ENCODE measurements at regions not wholly inside any gene's neighbourhood (a gene's known extent, or its start where the extent isn't known, plus 50 kb on each side); places are given as distances from the start of the nearest gene placed in this dataset.
A peak's percentile ranks its signal among the peaks of the same experiment; 100 is the strongest.

- Mint-ChIP-seq H3K27ac (peak overlapping the region in 2 of 6 donors; percentile 36 to 73), H3K9me3 (no peaks in the 10 kb centered on the region), H3K27me3 (no peaks in the 10 kb centered on the region), H3K36me3 (peaks cover under 1 to 17% of the 10 kb centered on the region in 2 donors), H3K4me3 (no peak overlapping the region), H3K4me1 (no peaks in the 10 kb centered on the region)
- ATAC-seq (ENCODE audit: low read depth in 2 of 2) (no peak), DNase-seq (no peak)
Observed at GRCh38 chr22:26800858-26801257, 143.5 kb downstream of the MIAT start.

- Mint-ChIP-seq H3K4me3 (no peak overlapping the region), H3K36me3 (peaks cover 0 to 14% of the 10 kb centered on the region in 2 donors), H3K27ac (no peak overlapping the region), H3K9me3 (no peaks in the 10 kb centered on the region), H3K27me3 (no peaks in the 10 kb centered on the region), H3K4me1 (no peaks in the 10 kb centered on the region)
- DNase-seq (no peak), ATAC-seq (ENCODE audit: low read depth in 2 of 2) (no peak)
Observed at GRCh38 chr22:26801449-26801848, 144.1 kb downstream of the MIAT start.

GRCh38 chr22:26804315-26804714 lies 146.9 kb downstream of the MIAT start:
- no peak for ATAC-seq (ENCODE audit: low read depth in 2 of 2)
- H3K9me3 Mint-ChIP-seq = peaks cover 0 to 4% (median 0%) of the 10 kb centered on the region in 7 donors
- no peaks in the 10 kb centered on the region for H3K27me3 Mint-ChIP-seq
- H3K36me3 Mint-ChIP-seq = peaks cover 0 to 8% of the 10 kb centered on the region in 2 donors
- no peaks in the 10 kb centered on the region for H3K4me1 Mint-ChIP-seq
- no peak for DNase-seq
- H3K27ac Mint-ChIP-seq = no peak overlapping the region
- H3K4me3 Mint-ChIP-seq = no peak overlapping the region

- DNase-seq (no peak), ATAC-seq (ENCODE audit: low read depth in 2 of 2) (no peak)
- Mint-ChIP-seq H3K27ac (no peak overlapping the region), H3K4me3 (peak overlapping the region in 1 of 8 donors; percentile 3), H3K36me3 (peaks cover 0 to 8% of the 10 kb centered on the region in 2 donors), H3K4me1 (no peaks in the 10 kb centered on the region), H3K9me3 (peaks cover 0 to 4% (median 0%) of the 10 kb centered on the region in 7 donors), H3K27me3 (no peaks in the 10 kb centered on the region)
Observed at GRCh38 chr22:26804911-26805539, 147.6 kb downstream of the MIAT start.

GRCh38 chr22:26806445-26807175 lies 149.2 kb downstream of the MIAT start:
- Mint-ChIP-seq H3K27me3 (no peaks in the 10 kb centered on the region), H3K36me3 (peaks cover 0 to under 1% of the 10 kb centered on the region in 2 donors), H3K4me3 (no peak overlapping the region), H3K9me3 (peaks cover 0 to 4% (median 0%) of the 10 kb centered on the region in 7 donors), H3K27ac (no peak overlapping the region), H3K4me1 (no peaks in the 10 kb centered on the region)
- no peak for DNase-seq
- no peak for ATAC-seq (ENCODE audit: low read depth in 2 of 2)

- H3K36me3 Mint-ChIP-seq = no peaks in the 10 kb centered on the region
Observed at GRCh38 chr22:26811647-26811992, 154.2 kb downstream of the MIAT start.

GRCh38 chr22:26812731-26813130 lies 155.3 kb downstream of the MIAT start:
- ATAC-seq (ENCODE audit: low read depth in 2 of 2) = no peak
- Mint-ChIP-seq H3K9me3 (peaks cover 4 to 9% (median 7%) of the 10 kb centered on the region in 7 donors), H3K27me3 (no peaks in the 10 kb centered on the region)

More at GRCh38 chr22:26811647-26811992, 154.2 kb downstream of the MIAT start:
- H3K4me3 Mint-ChIP-seq = no peak overlapping the region
- H3K9me3 Mint-ChIP-seq = peaks cover 0 to 8% (median 2%) of the 10 kb centered on the region in 7 donors
- H3K27me3 Mint-ChIP-seq = no peaks in the 10 kb centered on the region
- no peak for ATAC-seq (ENCODE audit: low read depth in 2 of 2)
- DNase-seq = no peak
- H3K27ac Mint-ChIP-seq = no peak overlapping the region
- H3K4me1 Mint-ChIP-seq = no peaks in the 10 kb centered on the region

GRCh38 chr22:26816726-26817125 lies 159.3 kb downstream of the MIAT start:
- no peak overlapping the region for H3K4me3 Mint-ChIP-seq
- no peak for ATAC-seq (ENCODE audit: low read depth in 2 of 2)
- peaks cover 12 to 19% of the 10 kb centered on the region in 2 donors for H3K36me3 Mint-ChIP-seq
- DNase-seq = no peak
- H3K27ac Mint-ChIP-seq = no peak overlapping the region
- H3K9me3 Mint-ChIP-seq = peaks cover 6 to 25% (median 11%) of the 10 kb centered on the region in 7 donors
- H3K4me1 Mint-ChIP-seq = no peaks in the 10 kb centered on the region
- peaks cover 0 to 4% (median 0%) of the 10 kb centered on the region in 3 donors for H3K27me3 Mint-ChIP-seq

More at GRCh38 chr22:26812731-26813130, 155.3 kb downstream of the MIAT start:
- Mint-ChIP-seq H3K36me3 (peaks cover under 1 to 3% of the 10 kb centered on the region in 2 donors), H3K4me1 (no peaks in the 10 kb centered on the region), H3K27ac (no peak overlapping the region), H3K4me3 (no peak overlapping the region)
- DNase-seq = no peak

- ATAC-seq (ENCODE audit: low read depth in 2 of 2) = no peak
- H3K9me3 Mint-ChIP-seq = peaks cover 6 to 25% (median 11%) of the 10 kb centered on the region in 7 donors
Observed at GRCh38 chr22:26817926-26818325, 160.5 kb downstream of the MIAT start.

GRCh38 chr22:26821854-26822253 lies 164.5 kb downstream of the MIAT start:
- H3K9me3 Mint-ChIP-seq = peaks cover 0 to 25% (median 11%) of the 10 kb centered on the region in 7 donors

More at GRCh38 chr22:26817926-26818325, 160.5 kb downstream of the MIAT start:
- H3K36me3 Mint-ChIP-seq = peaks cover 12 to 19% of the 10 kb centered on the region in 2 donors
- no peak overlapping the region for H3K27ac Mint-ChIP-seq
- DNase-seq = no peak
- H3K4me3 Mint-ChIP-seq = no peak overlapping the region
- H3K4me1 Mint-ChIP-seq = no peaks in the 10 kb centered on the region
- peaks cover 0 to 4% (median 0%) of the 10 kb centered on the region in 3 donors for H3K27me3 Mint-ChIP-seq

GRCh38 chr22:26822313-26822712 lies 164.9 kb downstream of the MIAT start:
- Mint-ChIP-seq H3K4me1 (no peaks in the 10 kb centered on the region), H3K27me3 (peaks cover 0 to 4% (median 0%) of the 10 kb centered on the region in 3 donors), H3K9me3 (peaks cover 0 to 20% (median 8%) of the 10 kb centered on the region in 7 donors), H3K36me3 (peaks cover 12 to 19% of the 10 kb centered on the region in 2 donors), H3K4me3 (no peak overlapping the region), H3K27ac (no peak overlapping the region)
- ATAC-seq (ENCODE audit: low read depth in 2 of 2) (no peak), DNase-seq (no peak)

More at GRCh38 chr22:26821854-26822253, 164.5 kb downstream of the MIAT start:
- no peak for ATAC-seq (ENCODE audit: low read depth in 2 of 2)
- Mint-ChIP-seq H3K27me3 (peaks cover 0 to 4% (median 0%) of the 10 kb centered on the region in 3 donors), H3K4me3 (no peak overlapping the region), H3K27ac (no peak overlapping the region), H3K36me3 (peaks cover 12 to 19% of the 10 kb centered on the region in 2 donors), H3K4me1 (no peaks in the 10 kb centered on the region)
- no peak for DNase-seq

- peaks cover 0 to 4% (median 0%) of the 10 kb centered on the region in 3 donors for H3K27me3 Mint-ChIP-seq
- H3K36me3 Mint-ChIP-seq = peaks cover 0 to 3% of the 10 kb centered on the region in 2 donors
- H3K9me3 Mint-ChIP-seq = peaks cover 0 to 4% (median 0%) of the 10 kb centered on the region in 7 donors
- DNase-seq (no peak), ATAC-seq (ENCODE audit: low read depth in 2 of 2) (no peak)
- H3K4me3 Mint-ChIP-seq = no peak overlapping the region
- no peaks in the 10 kb centered on the region for H3K4me1 Mint-ChIP-seq
- peak overlapping the region in 1 of 6 donors; percentile 80 for H3K27ac Mint-ChIP-seq
Observed at GRCh38 chr22:26823966-26824365, 166.6 kb downstream of the MIAT start.

GRCh38 chr22:26825960-26826935 lies 168.9 kb downstream of the MIAT start:
- H3K4me3 Mint-ChIP-seq = no peak overlapping the region
- no peaks in the 10 kb centered on the region for H3K36me3 Mint-ChIP-seq

More at GRCh38 chr22:26825960-26826935, 168.9 kb downstream of the MIAT start:
- DNase-seq = no peak
- H3K27me3 Mint-ChIP-seq = peaks cover 0 to under 1% (median 0%) of the 10 kb centered on the region in 3 donors
- H3K9me3 Mint-ChIP-seq = no peaks in the 10 kb centered on the region
- no peaks in the 10 kb centered on the region for H3K4me1 Mint-ChIP-seq
- ATAC-seq (ENCODE audit: low read depth in 2 of 2) = no peak
- H3K27ac Mint-ChIP-seq = no peak overlapping the region
